ENCODE measurements at regions not wholly inside any gene's neighbourhood (a gene's known extent, or its start where the extent isn't known, plus 50 kb on each side); places are given as distances from the start of the nearest gene placed in this dataset.

DNA sequence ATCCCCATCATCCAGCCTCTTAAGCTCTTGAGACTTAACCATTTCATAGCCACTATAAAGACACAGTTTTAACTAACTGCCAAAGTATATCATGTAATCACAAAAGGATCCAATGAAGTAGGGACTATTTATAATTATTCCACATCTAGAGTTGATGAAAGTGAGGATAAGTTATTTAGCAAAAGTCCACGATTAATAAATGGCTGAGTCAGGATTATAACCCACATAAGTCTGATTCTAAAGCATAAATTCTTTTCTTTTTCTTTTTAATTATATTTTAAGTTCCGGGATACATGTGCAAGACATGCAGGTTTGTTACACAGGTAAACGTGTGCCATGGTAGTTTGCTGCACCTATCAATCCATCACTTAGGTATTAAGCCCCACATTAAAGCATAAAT is 166.1 kb downstream of the PPP1R3A start:
- H3K27ac ChIP-seq (ENCODE audit: low read depth in 1 of 2, low read length in 2 of 2), result no peak overlapping the region
- WGBS, result 67% methylated on average over 3 of the region's 3 CpGs
- H3K36me3 ChIP-seq (ENCODE audit: control insufficient read depth in 4 of 4, insufficient read depth in 3 of 4, low read depth in 1 of 4, low read length in 3 of 4), result no peaks in the 10 kb centered on the region
- H3K9me3 ChIP-seq (ENCODE audit: control insufficient read depth in 4 of 4, low read length in 3 of 4), result no peaks in the 10 kb centered on the region
- no peak for DNase-seq (ENCODE audit: low spot score)
- no peak overlapping the region for H3K4me3 ChIP-seq (ENCODE audit: low read depth in 1 of 3, low read length in 3 of 3)
- H3K4me1 ChIP-seq (ENCODE audit: control insufficient read depth in 4 of 4, insufficient read depth in 4 of 4, low read length in 3 of 4), result no peaks in the 10 kb centered on the region
- H3K27me3 ChIP-seq (ENCODE audit: control insufficient read depth in 4 of 4, insufficient read depth in 4 of 4, low read length in 3 of 4), result no peaks in the 10 kb centered on the region
- no peak overlapping the region for H3K9ac ChIP-seq (ENCODE audit: low read depth in 1 of 2, low read length in 2 of 2)
- no peak for TF ChIP-seq YY1 (IDR thresholded peaks at IDR 0.05)
- no peak for TF ChIP-seq RXRA (IDR thresholded peaks at IDR 0.05)
- no peak for TF ChIP-seq HNF4G (IDR thresholded peaks at IDR 0.05)
- TF ChIP-seq JUND (IDR thresholded peaks at IDR 0.05), result no peak
- TF ChIP-seq SP1 (IDR thresholded peaks at IDR 0.05), result no peak
- TF ChIP-seq, protein P1, sequence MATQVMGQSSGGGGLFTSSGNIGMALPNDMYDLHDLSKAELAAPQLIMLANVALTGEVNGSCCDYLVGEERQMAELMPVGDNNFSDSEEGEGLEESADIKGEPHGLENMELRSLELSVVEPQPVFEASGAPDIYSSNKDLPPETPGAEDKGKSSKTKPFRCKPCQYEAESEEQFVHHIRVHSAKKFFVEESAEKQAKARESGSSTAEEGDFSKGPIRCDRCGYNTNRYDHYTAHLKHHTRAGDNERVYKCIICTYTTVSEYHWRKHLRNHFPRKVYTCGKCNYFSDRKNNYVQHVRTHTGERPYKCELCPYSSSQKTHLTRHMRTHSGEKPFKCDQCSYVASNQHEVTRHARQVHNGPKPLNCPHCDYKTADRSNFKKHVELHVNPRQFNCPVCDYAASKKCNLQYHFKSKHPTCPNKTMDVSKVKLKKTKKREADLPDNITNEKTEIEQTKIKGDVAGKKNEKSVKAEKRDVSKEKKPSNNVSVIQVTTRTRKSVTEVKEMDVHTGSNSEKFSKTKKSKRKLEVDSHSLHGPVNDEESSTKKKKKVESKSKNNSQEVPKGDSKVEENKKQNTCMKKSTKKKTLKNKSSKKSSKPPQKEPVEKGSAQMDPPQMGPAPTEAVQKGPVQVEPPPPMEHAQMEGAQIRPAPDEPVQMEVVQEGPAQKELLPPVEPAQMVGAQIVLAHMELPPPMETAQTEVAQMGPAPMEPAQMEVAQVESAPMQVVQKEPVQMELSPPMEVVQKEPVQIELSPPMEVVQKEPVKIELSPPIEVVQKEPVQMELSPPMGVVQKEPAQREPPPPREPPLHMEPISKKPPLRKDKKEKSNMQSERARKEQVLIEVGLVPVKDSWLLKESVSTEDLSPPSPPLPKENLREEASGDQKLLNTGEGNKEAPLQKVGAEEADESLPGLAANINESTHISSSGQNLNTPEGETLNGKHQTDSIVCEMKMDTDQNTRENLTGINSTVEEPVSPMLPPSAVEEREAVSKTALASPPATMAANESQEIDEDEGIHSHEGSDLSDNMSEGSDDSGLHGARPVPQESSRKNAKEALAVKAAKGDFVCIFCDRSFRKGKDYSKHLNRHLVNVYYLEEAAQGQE (IDR thresholded peaks at IDR 0.05), result no peak
- TF ChIP-seq FOXA1 (IDR thresholded peaks at IDR 0.05), result no peak
- TF ChIP-seq, protein P2, sequence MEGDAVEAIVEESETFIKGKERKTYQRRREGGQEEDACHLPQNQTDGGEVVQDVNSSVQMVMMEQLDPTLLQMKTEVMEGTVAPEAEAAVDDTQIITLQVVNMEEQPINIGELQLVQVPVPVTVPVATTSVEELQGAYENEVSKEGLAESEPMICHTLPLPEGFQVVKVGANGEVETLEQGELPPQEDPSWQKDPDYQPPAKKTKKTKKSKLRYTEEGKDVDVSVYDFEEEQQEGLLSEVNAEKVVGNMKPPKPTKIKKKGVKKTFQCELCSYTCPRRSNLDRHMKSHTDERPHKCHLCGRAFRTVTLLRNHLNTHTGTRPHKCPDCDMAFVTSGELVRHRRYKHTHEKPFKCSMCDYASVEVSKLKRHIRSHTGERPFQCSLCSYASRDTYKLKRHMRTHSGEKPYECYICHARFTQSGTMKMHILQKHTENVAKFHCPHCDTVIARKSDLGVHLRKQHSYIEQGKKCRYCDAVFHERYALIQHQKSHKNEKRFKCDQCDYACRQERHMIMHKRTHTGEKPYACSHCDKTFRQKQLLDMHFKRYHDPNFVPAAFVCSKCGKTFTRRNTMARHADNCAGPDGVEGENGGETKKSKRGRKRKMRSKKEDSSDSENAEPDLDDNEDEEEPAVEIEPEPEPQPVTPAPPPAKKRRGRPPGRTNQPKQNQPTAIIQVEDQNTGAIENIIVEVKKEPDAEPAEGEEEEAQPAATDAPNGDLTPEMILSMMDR (IDR thresholded peaks at IDR 0.05; ENCODE audit: low read depth, low read length, missing input control), result no peak
- TF ChIP-seq TAF1 (conservative IDR thresholded peaks at IDR 0.05), result no peak
- TF ChIP-seq RAD21 (IDR thresholded peaks at IDR 0.05), result no peak
- no peak for TF ChIP-seq HNF4A (conservative IDR thresholded peaks at IDR 0.05)
- TF ChIP-seq NR2F2 (IDR thresholded peaks at IDR 0.05), result no peak

DNA sequence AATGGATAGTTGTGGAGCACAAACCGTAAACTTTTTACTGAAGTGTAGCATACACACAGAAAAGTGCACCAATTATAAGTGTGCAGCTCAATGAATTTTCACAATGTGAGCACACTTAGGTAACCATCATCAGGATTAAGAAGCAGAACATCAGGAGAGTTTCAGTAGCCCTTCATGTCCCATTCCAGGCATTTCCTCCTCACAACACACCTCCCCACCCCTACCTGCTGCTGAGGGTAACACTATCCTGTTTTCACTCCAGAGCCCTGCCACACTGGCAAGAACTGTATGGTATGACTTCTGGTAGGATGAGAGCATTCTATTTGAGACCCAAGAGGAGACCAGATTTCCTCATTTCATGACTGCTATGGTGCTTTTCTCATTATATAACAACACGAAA is 166.5 kb downstream of the PPP1R3A start:
- Histone ChIP-seq H3K27me3 (ENCODE audit: control insufficient read depth in 4 of 4, insufficient read depth in 4 of 4, low read length in 3 of 4) (no peaks in the 10 kb centered on the region), H3K27ac (ENCODE audit: low read depth in 1 of 2, low read length in 2 of 2) (no peak overlapping the region), H3K36me3 (ENCODE audit: control insufficient read depth in 4 of 4, insufficient read depth in 3 of 4, low read depth in 1 of 4, low read length in 3 of 4) (no peaks in the 10 kb centered on the region), H3K9me3 (ENCODE audit: control insufficient read depth in 4 of 4, low read length in 3 of 4) (no peaks in the 10 kb centered on the region), H3K4me3 (ENCODE audit: low read depth in 1 of 3, low read length in 3 of 3) (no peak overlapping the region), H3K4me1 (ENCODE audit: control insufficient read depth in 4 of 4, insufficient read depth in 4 of 4, low read length in 3 of 4) (no peaks in the 10 kb centered on the region), H3K9ac (ENCODE audit: low read depth in 1 of 2, low read length in 2 of 2) (no peak overlapping the region)
- WGBS, result 52% methylated on average over 2 of the region's 2 CpGs
- no peak for DNase-seq (ENCODE audit: low spot score)
- TF ChIP-seq FOXA1 (IDR thresholded peaks at IDR 0.05) (no peak), EGR1 (IDR thresholded peaks at IDR 0.05; ENCODE audit: low read depth in 2 of 2) (no peak), HNF4A (conservative IDR thresholded peaks at IDR 0.05) (no peak), HNF4G (IDR thresholded peaks at IDR 0.05) (no peak), GABPA (IDR thresholded peaks at IDR 0.05 in 1 of 2, conservative IDR thresholded peaks at IDR 0.05 in 1 of 2) (no peak), NR2F2 (IDR thresholded peaks at IDR 0.05) (no peak), RAD21 (IDR thresholded peaks at IDR 0.05) (no peak), SP1 (IDR thresholded peaks at IDR 0.05) (no peak), FOXA2 (IDR thresholded peaks at IDR 0.05) (no peak), YY1 (IDR thresholded peaks at IDR 0.05) (no peak), JUND (IDR thresholded peaks at IDR 0.05) (no peak), RXRA (IDR thresholded peaks at IDR 0.05) (no peak)
- TF ChIP-seq, protein P3, sequence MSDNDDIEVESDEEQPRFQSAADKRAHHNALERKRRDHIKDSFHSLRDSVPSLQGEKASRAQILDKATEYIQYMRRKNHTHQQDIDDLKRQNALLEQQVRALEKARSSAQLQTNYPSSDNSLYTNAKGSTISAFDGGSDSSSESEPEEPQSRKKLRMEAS (IDR thresholded peaks at IDR 0.05), result no peak
- TF ChIP-seq, protein P4, sequence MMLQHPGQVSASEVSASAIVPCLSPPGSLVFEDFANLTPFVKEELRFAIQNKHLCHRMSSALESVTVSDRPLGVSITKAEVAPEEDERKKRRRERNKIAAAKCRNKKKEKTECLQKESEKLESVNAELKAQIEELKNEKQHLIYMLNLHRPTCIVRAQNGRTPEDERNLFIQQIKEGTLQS (IDR thresholded peaks at IDR 0.05), result no peak
- TF ChIP-seq, protein P2 (IDR thresholded peaks at IDR 0.05; ENCODE audit: low read depth, low read length, missing input control), result no peak
- TF ChIP-seq, protein P1 (IDR thresholded peaks at IDR 0.05), result no peak

All from liver (tissue), 8 donors.